ENCODE measurements at regions not wholly inside any gene's neighbourhood (a gene's known extent, or its start where the extent isn't known, plus 50 kb on each side); places are given as distances from the start of the nearest gene placed in this dataset.
"Not testable (repeated sequence)": the region's sequence is repeated elsewhere in the genome, so short reads cannot be mapped to it uniquely, and the experiment has no call there.

GRCh38 chr11:116352881-116353280 is 419.9 kb downstream of the BUD13 start:
- Mint-ChIP-seq H3K27ac (no peak overlapping the region), H3K4me3 (no peak overlapping the region), H3K36me3 (ENCODE audit: insufficient read depth) (no peaks in the 10 kb centered on the region), H3K9me3 (peaks cover 2 to 8% of the 10 kb centered on the region in 2 donors), H3K4me1 (ENCODE audit: low read depth in 2 of 2) (no peaks in the 10 kb centered on the region), H3K27me3 (peaks cover 17 to 20% of the 10 kb centered on the region in 2 donors)
- ATAC-seq (replicated peaks), result no peak
- no peak for DNase-seq

GRCh38 chr11:116348226-116348625 is 424.6 kb downstream of the BUD13 start:
- no peak overlapping the region for H3K27ac Mint-ChIP-seq
- ATAC-seq (replicated peaks) (no peak), DNase-seq (no peak)
- H3K4me3 Mint-ChIP-seq, result no peak overlapping the region
- H3K9me3 Mint-ChIP-seq, result peaks cover 2 to 8% of the 10 kb centered on the region in 2 donors
- H3K27me3 Mint-ChIP-seq, result peaks cover 9 to 19% of the 10 kb centered on the region in 2 donors
- no peaks in the 10 kb centered on the region for H3K36me3 Mint-ChIP-seq (ENCODE audit: insufficient read depth)
- no peaks in the 10 kb centered on the region for H3K4me1 Mint-ChIP-seq (ENCODE audit: low read depth in 2 of 2)

DNA sequence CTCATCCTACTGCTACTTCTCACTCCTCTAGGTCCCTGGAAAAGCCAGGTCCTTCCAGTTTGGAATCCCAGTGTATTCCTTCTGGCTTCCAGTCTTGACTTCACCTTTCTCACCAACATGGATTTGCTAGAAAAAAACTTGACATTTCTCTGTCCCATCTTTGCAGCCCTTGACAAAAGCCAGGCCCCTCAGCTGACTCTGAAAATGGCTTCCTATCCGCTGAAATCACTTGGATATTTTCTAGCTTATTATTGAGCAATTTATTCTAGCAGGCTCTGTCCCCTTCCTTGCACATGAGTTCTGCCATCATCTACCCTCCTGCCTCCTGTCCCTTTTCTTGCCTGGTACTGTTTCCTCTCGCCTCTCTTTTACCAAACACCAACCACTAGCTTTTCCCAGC is 427.2 kb downstream of the BUD13 start:
- Mint-ChIP-seq H3K36me3 (ENCODE audit: insufficient read depth) (no peaks in the 10 kb centered on the region), H3K27ac (no peak overlapping the region), H3K4me1 (ENCODE audit: low read depth in 2 of 2) (no peaks in the 10 kb centered on the region), H3K27me3 (peaks cover 0 to 19% of the 10 kb centered on the region in 2 donors), H3K4me3 (no peak overlapping the region), H3K9me3 (peaks cover 0 to 5% of the 10 kb centered on the region in 2 donors)
- DNase-seq (no peak), ATAC-seq (replicated peaks) (no peak)

DNA sequence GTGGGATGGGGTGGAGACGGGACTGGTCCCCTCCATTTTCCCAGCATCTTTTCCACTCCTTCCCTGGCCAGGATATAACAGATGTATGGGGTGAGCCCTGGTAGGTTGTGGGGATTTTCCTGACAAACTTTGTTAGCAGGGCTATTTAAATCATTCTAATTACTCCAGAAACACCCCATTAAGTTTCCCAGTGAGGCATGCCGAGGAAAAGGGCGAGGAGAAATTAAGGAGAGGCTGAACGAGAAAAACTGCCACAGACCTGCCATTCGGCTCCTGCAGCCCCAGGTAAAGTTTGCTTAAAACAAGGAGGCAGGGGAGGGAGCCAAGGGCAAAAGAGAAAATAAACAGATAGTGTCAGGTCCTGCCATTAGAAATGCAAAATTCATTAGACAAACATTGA is 428.2 kb downstream of the BUD13 start:
- Mint-ChIP-seq H3K9me3 (peaks cover 0 to 7% of the 10 kb centered on the region in 2 donors), H3K36me3 (ENCODE audit: insufficient read depth) (no peaks in the 10 kb centered on the region), H3K27me3 (peaks cover 0 to 19% of the 10 kb centered on the region in 2 donors), H3K4me1 (ENCODE audit: low read depth in 2 of 2) (no peaks in the 10 kb centered on the region), H3K27ac (no peak overlapping the region), H3K4me3 (no peak overlapping the region)
- no peak for ATAC-seq (replicated peaks)
- no peak for DNase-seq

DNA sequence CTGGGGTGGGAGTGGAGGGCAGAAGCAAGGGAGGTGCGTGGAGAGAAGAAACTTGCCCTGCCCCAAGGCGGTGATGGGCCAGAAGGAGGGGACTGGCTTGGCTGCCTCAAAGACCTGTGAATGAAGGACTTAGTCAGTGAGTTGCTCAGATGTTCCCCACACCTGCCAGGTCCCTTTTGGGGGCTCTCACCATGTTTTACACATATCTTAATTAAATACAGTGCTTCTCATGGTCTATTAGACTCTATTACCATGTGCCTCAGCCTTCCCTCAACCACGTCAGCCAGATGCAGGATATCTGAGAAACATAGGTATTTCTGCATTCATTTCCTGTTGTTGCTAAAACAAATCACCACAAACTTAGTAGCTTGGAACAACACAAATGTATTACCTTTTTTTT is 429.5 kb downstream of the BUD13 start:
- H3K4me1 Mint-ChIP-seq (ENCODE audit: low read depth in 2 of 2), result no peaks in the 10 kb centered on the region
- H3K4me3 Mint-ChIP-seq, result no peak overlapping the region
- no peaks in the 10 kb centered on the region for H3K36me3 Mint-ChIP-seq (ENCODE audit: insufficient read depth)
- no peak for ATAC-seq (replicated peaks)
- no peak overlapping the region for H3K27ac Mint-ChIP-seq
- peaks cover 0 to 5% of the 10 kb centered on the region in 2 donors for H3K9me3 Mint-ChIP-seq
- H3K27me3 Mint-ChIP-seq, result peaks cover 0 to 7% of the 10 kb centered on the region in 2 donors
- DNase-seq, result no peak

DNA sequence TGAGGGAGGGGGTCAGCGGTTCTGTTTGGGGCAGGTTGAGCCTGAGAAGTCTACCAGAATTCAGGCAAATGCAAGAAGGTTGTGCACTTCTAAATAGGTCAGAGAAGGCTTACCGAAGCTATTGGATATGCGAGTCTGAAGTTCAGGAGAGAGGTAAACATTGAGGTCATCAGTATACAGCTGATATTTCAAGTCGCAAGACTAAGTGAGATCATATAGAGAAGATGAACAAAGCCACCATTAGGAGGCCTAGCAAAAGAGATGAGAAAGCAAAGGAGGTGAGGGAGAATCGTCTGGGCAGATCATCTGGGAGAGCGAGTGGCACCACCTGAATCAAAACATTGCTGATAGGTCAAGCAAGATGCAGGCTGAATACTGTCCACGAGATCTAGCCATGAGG is 430.6 kb downstream of the BUD13 start:
- Mint-ChIP-seq H3K27ac (no peak overlapping the region), H3K4me1 (ENCODE audit: low read depth in 2 of 2) (no peaks in the 10 kb centered on the region), H3K36me3 (ENCODE audit: insufficient read depth) (no peaks in the 10 kb centered on the region), H3K4me3 (no peak overlapping the region), H3K9me3 (peaks cover 8 to 9% of the 10 kb centered on the region in 2 donors), H3K27me3 (peaks cover 1 to 7% of the 10 kb centered on the region in 2 donors)
- ATAC-seq (replicated peaks) (no peak), DNase-seq (no peak)

- no peak overlapping the region for H3K27ac Mint-ChIP-seq
- no peak overlapping the region for H3K4me3 Mint-ChIP-seq
- DNase-seq (no peak), ATAC-seq (replicated peaks) (no peak)
- H3K36me3 Mint-ChIP-seq (ENCODE audit: insufficient read depth), result no peaks in the 10 kb centered on the region
- H3K4me1 Mint-ChIP-seq (ENCODE audit: low read depth in 2 of 2), result no peaks in the 10 kb centered on the region
- peaks cover 17% of the 10 kb centered on the region in 2 donors for H3K9me3 Mint-ChIP-seq
- peaks cover 7 to 15% of the 10 kb centered on the region in 2 donors for H3K27me3 Mint-ChIP-seq
These were observed 433.3 kb downstream of the BUD13 start for GRCh38 chr11:116339306-116340098.

DNA sequence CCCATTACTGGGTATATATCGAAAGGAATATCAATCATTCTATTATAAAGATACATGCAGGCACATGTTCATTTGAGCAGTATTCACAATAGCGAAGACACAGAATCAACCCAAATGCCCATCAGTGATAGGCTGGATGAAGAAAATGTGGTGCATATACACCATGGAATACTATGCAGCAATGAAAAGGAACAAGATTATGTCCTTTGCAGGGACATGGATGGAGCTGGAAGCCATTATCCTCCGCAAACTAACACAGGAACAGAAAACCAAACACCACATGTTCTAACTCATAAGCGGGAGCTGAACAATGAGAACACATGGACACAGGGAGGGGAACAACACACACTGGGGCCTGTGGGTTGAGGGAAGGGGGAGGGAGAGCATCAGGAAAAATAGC is 434.3 kb downstream of the BUD13 start:
- not testable (repeated sequence) for H3K4me1 Mint-ChIP-seq (ENCODE audit: low read depth in 2 of 2); H3K4me3 Mint-ChIP-seq; DNase-seq; ATAC-seq (replicated peaks); H3K36me3 Mint-ChIP-seq (ENCODE audit: insufficient read depth); H3K27ac Mint-ChIP-seq
- peaks cover 17% of the 10 kb centered on the region in 2 donors for H3K9me3 Mint-ChIP-seq
- H3K27me3 Mint-ChIP-seq, result peaks cover 7 to 15% of the 10 kb centered on the region in 2 donors

- Mint-ChIP-seq H3K36me3 (ENCODE audit: insufficient read depth) (no peaks in the 10 kb centered on the region), H3K4me3 (no peak overlapping the region)
These were observed 436.2 kb downstream of the BUD13 start for GRCh38 chr11:116336540-116336939.

DNA sequence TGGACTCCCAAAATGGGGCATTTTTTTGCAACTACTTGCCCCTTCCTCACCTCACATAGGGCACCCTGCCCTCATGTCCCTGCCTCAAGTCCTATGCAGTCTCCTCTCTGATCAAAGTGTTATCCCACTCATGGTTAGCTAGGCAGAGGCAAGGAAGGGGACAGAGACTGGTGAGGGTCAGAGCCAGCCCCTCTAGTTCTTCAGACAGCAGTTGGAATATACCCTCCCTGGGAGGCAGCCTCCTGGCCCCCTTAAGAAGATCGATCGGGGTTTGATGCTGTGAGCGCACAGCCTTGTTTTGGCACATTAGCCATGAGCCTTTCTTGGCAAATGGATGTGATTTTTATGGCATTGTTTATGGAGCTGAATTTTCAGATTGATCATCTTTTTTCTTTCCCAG is 436.9 kb downstream of the BUD13 start:
- H3K36me3 Mint-ChIP-seq (ENCODE audit: insufficient read depth), result no peaks in the 10 kb centered on the region
- no peak overlapping the region for H3K27ac Mint-ChIP-seq
- no peak for ATAC-seq (replicated peaks)
- H3K4me1 Mint-ChIP-seq (ENCODE audit: low read depth in 2 of 2), result no peaks in the 10 kb centered on the region
- H3K27me3 Mint-ChIP-seq, result peaks cover 7 to 15% of the 10 kb centered on the region in 2 donors
- no peak for DNase-seq
- no peak overlapping the region for H3K4me3 Mint-ChIP-seq
- peaks cover 14 to 17% of the 10 kb centered on the region in 2 donors for H3K9me3 Mint-ChIP-seq

More at GRCh38 chr11:116336540-116336939, 436.2 kb downstream of the BUD13 start:
- DNase-seq, result no peak
- no peaks in the 10 kb centered on the region for H3K4me1 Mint-ChIP-seq (ENCODE audit: low read depth in 2 of 2)
- no peak overlapping the region for H3K27ac Mint-ChIP-seq
- H3K27me3 Mint-ChIP-seq, result peaks cover 7 to 15% of the 10 kb centered on the region in 2 donors
- ATAC-seq (replicated peaks), result no peak
- peaks cover 14 to 17% of the 10 kb centered on the region in 2 donors for H3K9me3 Mint-ChIP-seq

DNA sequence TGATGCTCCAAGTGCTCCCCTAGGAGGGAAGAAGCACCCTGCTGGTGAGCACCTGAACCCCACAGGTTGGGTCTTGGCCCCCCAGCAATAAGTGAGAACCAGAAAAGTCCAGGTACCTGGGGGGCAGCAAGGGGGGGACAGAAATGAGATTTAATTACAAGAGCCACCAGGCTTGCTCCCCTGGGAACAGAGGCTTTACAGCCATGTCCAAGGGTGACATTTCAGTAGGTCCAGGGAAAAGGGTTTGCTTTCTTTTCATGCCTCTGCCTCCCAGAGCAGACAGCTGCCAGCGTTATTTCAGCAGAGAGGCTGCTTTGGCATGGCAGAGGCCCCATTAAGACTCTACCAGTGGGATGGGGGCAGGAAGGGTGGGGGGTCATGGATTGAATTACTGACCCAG is 437.7 kb downstream of the BUD13 start:
- Mint-ChIP-seq H3K9me3 (peaks cover 12 to 17% of the 10 kb centered on the region in 2 donors), H3K36me3 (ENCODE audit: insufficient read depth) (no peaks in the 10 kb centered on the region), H3K4me1 (ENCODE audit: low read depth in 2 of 2) (no peaks in the 10 kb centered on the region), H3K4me3 (no peak overlapping the region), H3K27ac (no peak overlapping the region), H3K27me3 (peaks cover 7 to 20% of the 10 kb centered on the region in 2 donors)
- ATAC-seq (replicated peaks), result no peak
- no peak for DNase-seq

DNA sequence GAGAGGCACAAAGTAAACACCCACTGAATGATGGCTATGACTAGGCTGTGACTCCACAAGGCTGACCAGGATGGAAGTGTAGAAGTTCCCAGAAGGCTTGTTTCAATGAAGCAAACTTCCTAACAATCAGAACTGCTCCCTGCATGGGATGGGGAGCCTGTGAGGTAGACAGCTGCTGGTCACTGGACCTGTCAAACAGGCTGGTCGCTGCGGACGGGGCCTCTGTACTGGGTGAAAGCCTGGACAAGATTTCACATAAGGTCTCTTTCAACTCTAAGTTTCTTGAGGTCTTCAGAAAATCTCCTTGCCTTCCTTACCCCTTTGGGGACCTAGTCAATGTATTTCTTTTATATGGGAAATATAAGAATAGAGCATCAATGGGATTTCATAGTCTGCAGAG is 438.2 kb downstream of the BUD13 start:
- H3K9me3 Mint-ChIP-seq, result peaks cover 12 to 17% of the 10 kb centered on the region in 2 donors
- no peak overlapping the region for H3K4me3 Mint-ChIP-seq
- DNase-seq (no peak), ATAC-seq (replicated peaks) (no peak)
- H3K27me3 Mint-ChIP-seq, result peaks cover 7 to 25% of the 10 kb centered on the region in 2 donors
- no peaks in the 10 kb centered on the region for H3K36me3 Mint-ChIP-seq (ENCODE audit: insufficient read depth)
- no peak overlapping the region for H3K27ac Mint-ChIP-seq
- H3K4me1 Mint-ChIP-seq (ENCODE audit: low read depth in 2 of 2), result no peaks in the 10 kb centered on the region

DNA sequence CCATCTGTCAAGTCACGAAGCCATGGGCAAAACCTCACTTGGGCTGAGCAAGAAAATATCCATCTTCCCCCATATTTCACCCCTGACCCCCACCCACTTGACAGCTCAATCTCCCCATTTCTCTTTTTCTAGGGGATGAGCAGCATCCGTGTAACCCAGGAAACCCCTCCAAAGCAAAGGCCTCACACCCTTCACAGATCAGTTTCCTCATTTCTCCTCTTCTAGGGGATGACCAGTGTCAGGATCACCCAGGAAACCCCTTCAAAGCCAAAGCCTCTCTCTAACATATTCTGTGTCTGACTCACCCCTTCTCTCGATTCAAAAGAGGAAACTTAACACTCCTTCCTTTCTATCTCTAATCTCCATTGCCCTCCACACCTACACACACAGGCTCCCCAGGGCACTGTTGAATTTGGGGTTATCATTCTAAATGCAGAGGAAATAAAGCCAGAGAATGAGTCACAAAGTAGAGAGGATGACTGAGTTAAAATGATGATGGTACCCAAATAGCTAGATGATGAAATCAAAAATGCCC is 439.7 kb downstream of the BUD13 start:
- DNase-seq (no peak), ATAC-seq (replicated peaks) (no peak)
- H3K27me3 Mint-ChIP-seq, result peaks cover 17 to 40% of the 10 kb centered on the region in 2 donors
- no peak overlapping the region for H3K27ac Mint-ChIP-seq
- H3K9me3 Mint-ChIP-seq, result peaks cover 13 to 17% of the 10 kb centered on the region in 2 donors
- H3K36me3 Mint-ChIP-seq (ENCODE audit: insufficient read depth), result no peaks in the 10 kb centered on the region
- no peaks in the 10 kb centered on the region for H3K4me1 Mint-ChIP-seq (ENCODE audit: low read depth in 2 of 2)
- H3K4me3 Mint-ChIP-seq, result no peak overlapping the region

GRCh38 chr11:116332391-116332790 is 440.4 kb downstream of the BUD13 start:
- DNase-seq (no peak), ATAC-seq (replicated peaks) (no peak)
- Mint-ChIP-seq H3K4me3 (no peak overlapping the region), H3K27me3 (peaks cover 22 to 47% of the 10 kb centered on the region in 2 donors), H3K27ac (no peak overlapping the region), H3K36me3 (ENCODE audit: insufficient read depth) (no peaks in the 10 kb centered on the region), H3K9me3 (peaks cover 10 to 12% of the 10 kb centered on the region in 2 donors), H3K4me1 (ENCODE audit: low read depth in 2 of 2) (no peaks in the 10 kb centered on the region)

Data from effector memory CD8-positive, alpha-beta T cell (primary cell).